Endothelial cell of umbilical vein (primary cell): ENCODE measurements at regions not wholly inside any gene's neighbourhood (a gene's known extent, or its start where the extent isn't known, plus 50 kb on each side); places are given as distances from the start of the nearest gene placed in this dataset.
A peak's percentile ranks its signal among the peaks of the same experiment; 100 is the strongest.

ENCODE experiments used
- BruUV-seq: library from RNA; stranded (reverse); fragments of 400-500 nt; replicated peaks from 2 replicates; lab custom pipeline; 2021; lab: Mats Ljungman, UMichigan
- CTCF ChIA-PET: fragments of 300-600, 350-600 bp; sonication (Branson Sonifier 250); formaldehyde crosslinking; loops from one replicate; lab custom pipeline; 2021; ENCODE audit warnings: antibody characterized with exemption, inconsistent platforms; lab: Charles Lee
- POLR2A ChIA-PET: fragments of 300-600, 350-600 bp; sonication (Branson Sonifier 250); formaldehyde crosslinking; loops from one replicate; lab custom pipeline; 2021; ENCODE audit warnings: antibody characterized with exemption, inconsistent platforms; lab: Charles Lee
- DNase-seq: peaks from one replicate; pipeline ENCODE4 v3.0.0-alpha.2; 2011; ENCODE audit warnings: low read depth, low spot score
- FAIRE-seq: peaks from 2 replicates; lab custom pipeline; 2011; peaks lifted over from hg19 to GRCh38; lab: Jason Lieb, UNC
- H2AFZ ChIP-seq: 2 replicates; pipeline ENCODE4 v1.6.0; 2012; ENCODE audit warnings: low read depth, low read length, control low read depth, inconsistent platforms
- H3K27ac ChIP-seq: 2 replicates; pipeline ENCODE4 v1.5.1; 2011; ENCODE audit warnings: low read depth, mild to moderate bottlenecking, control low read depth, low read length, moderate library complexity; ENCODE audit not compliant: insufficient read depth
- H3K27me3 ChIP-seq, 2 experiments: 2 replicates each; pipeline versions ENCODE4 v1.6.0 to v1.6.1; 2011; ENCODE audit warnings: low read length in 2 of 2, mixed read lengths in 1 of 2; ENCODE audit not compliant: control insufficient read depth in 2 of 2, insufficient read depth in 2 of 2
- H3K36me3 ChIP-seq, 2 experiments: 2 replicates in 1 of 2; 3 replicates in 1 of 2; pipeline ENCODE4 v1.5.1; 2011; ENCODE audit warnings: low read length in 2 of 2, mild to moderate bottlenecking in 1 of 2, moderate library complexity in 1 of 2; ENCODE audit not compliant: control insufficient read depth in 2 of 2, insufficient read depth in 2 of 2; ENCODE audit errors: extremely low read depth in 1 of 2
- H3K4me1 ChIP-seq: 3 replicates; pipeline ENCODE4 v1.5.1; 2011; ENCODE audit warnings: mild to moderate bottlenecking, low read length; ENCODE audit not compliant: control insufficient read depth, insufficient read depth; ENCODE audit errors: extremely low read depth
- H3K4me2 ChIP-seq: 2 replicates; pipeline ENCODE4 v1.6.1; 2011; ENCODE audit warnings: low read length, control low read depth, mixed read lengths; ENCODE audit not compliant: insufficient read depth
- H3K4me3 ChIP-seq, 3 experiments: fragments of 200-600 bp in 1 of 3; sonication (generic), shearing (Covaris generic) in 1 of 3; replicated peaks in 1 of 3; 2 replicates each; pipeline ENCODE4 v1.5.1; 2011 to 2016; ENCODE audit warnings: control low read depth in 3 of 3, low read length in 3 of 3, mild to moderate bottlenecking in 2 of 3, inconsistent platforms in 1 of 3, low read depth in 1 of 3, moderate library complexity in 1 of 3; ENCODE audit not compliant: insufficient read depth in 1 of 3
- H3K79me2 ChIP-seq: 2 replicates; pipeline ENCODE4 v1.6.0; 2012; ENCODE audit warnings: low read length, inconsistent platforms; ENCODE audit not compliant: control insufficient read depth, insufficient read depth
- H3K9ac ChIP-seq: replicated peaks from 2 replicates; pipeline ENCODE3; 2011; ENCODE audit warnings: low read length, control low read depth; ENCODE audit not compliant: insufficient read depth; ENCODE audit errors: extremely low read depth
- H3K9me1 ChIP-seq: replicated peaks from 3 replicates; pipeline ENCODE4 v1.6.0; 2011; ENCODE audit warnings: mild to moderate bottlenecking, low read length; ENCODE audit not compliant: control insufficient read depth, insufficient read depth; ENCODE audit errors: extremely low read depth
- H3K9me3 ChIP-seq: replicated peaks from 2 replicates; pipeline ENCODE4 v1.5.1; 2012; ENCODE audit warnings: low read length, inconsistent platforms; ENCODE audit not compliant: control insufficient read depth, insufficient read depth
- H4K20me1 ChIP-seq: replicated peaks from 2 replicates; pipeline ENCODE3; 2011; ENCODE audit warnings: mild to moderate bottlenecking, low read length; ENCODE audit not compliant: control insufficient read depth, insufficient read depth; ENCODE audit errors: extremely low read depth
- EZH2 ChIP-seq: IDR thresholded peaks from 2 replicates; pipeline ENCODE4 v1.6.1; 2012; ENCODE audit warnings: borderline replicate concordance, low read depth, mild to moderate bottlenecking, moderate library complexity, low read length, inconsistent platforms; ENCODE audit not compliant: severe bottlenecking
- FOS ChIP-seq: IDR thresholded peaks from 2 replicates; pipeline ENCODE4 v1.6.1; 2011; ENCODE audit warnings: mild to moderate bottlenecking, low read length, moderate library complexity, borderline replicate concordance; ENCODE audit not compliant: insufficient read depth
- GATA2 ChIP-seq: IDR thresholded peaks from 2 replicates; pipeline ENCODE4 v1.7.0; 2011; ENCODE audit warnings: low read depth, mild to moderate bottlenecking, moderate library complexity, mixed read lengths, low read length; ENCODE audit not compliant: insufficient read length, insufficient read depth
- JUN ChIP-seq: IDR thresholded peaks from 2 replicates; pipeline ENCODE4 v1.6.1; 2011; ENCODE audit warnings: borderline replicate concordance, low read depth; ENCODE audit not compliant: insufficient read length, insufficient read depth
- MYC ChIP-seq: IDR thresholded peaks from one replicate; pipeline ENCODE4 v1.6.1; 2011; ENCODE audit warnings: mild to moderate bottlenecking, low read depth, low read length
- POLR2A ChIP-seq: IDR thresholded peaks from 2 replicates; pipeline ENCODE4 v1.6.1; 2012; ENCODE audit warnings: low read depth, mild to moderate bottlenecking, control low read depth, low read length
- POLR2AphosphoS5 ChIP-seq: IDR thresholded peaks from 2 replicates; pipeline ENCODE4 v1.6.1; 2012; ENCODE audit warnings: low read depth, mild to moderate bottlenecking, control low read depth, low read length, moderate library complexity; ENCODE audit not compliant: insufficient read depth
- dilution Hi-C: fragments of 300-500 bp; cut with MboI; formaldehyde crosslinking; loops from one replicate; pipeline ENCODE4 v1.15.0; 2019; ENCODE audit warnings: low sequenced_read_pairs; ENCODE audit not compliant: extremely low pct_ligation_motif_present
- intact Hi-C: fragments of 100-400 bp; cut with micrococcal nuclease; formaldehyde crosslinking; loops from one replicate; pipeline ENCODE4 v1.10.0; 2022
- TF ChIP-seq, protein P1 (sequence below): IDR thresholded peaks from 2 replicates; pipeline ENCODE4 v1.6.1; 2011; ENCODE audit not compliant: insufficient read depth, insufficient read length
- TF ChIP-seq, protein P2 (sequence below), 2 donors: IDR thresholded peaks; 1 replicate in 1 of 2; 2 replicates in 1 of 2; pipeline ENCODE4 v1.5.1; 2011; ENCODE audit warnings: low read length in 2 of 2, mild to moderate bottlenecking in 2 of 2, moderate library complexity in 2 of 2, control low read depth in 1 of 2, inconsistent platforms in 1 of 2, low read depth in 1 of 2; ENCODE audit not compliant: insufficient read depth in 1 of 2; ENCODE audit errors: extremely low read depth in 1 of 2

DNA sequence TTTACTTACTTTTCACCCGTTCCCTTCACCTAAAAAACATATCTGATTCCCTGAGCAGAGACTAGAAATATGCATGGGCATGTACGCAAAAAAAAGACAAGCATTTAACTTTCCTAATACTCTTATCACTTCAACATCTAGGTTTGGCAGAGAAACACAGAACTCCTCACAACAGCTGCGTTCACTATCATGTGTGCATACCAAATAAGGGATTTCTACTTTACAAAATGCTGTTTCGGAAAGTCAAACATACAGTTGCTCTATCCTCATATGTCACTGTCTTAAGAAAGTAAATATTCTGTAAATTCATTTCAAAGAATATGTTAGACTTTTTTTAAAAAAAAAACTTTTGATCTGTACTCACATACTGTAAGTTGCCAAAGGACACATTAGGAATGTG, 65.1 kb upstream of the CBLB start:
- Histone ChIP-seq H3K4me3 (no peak overlapping the region), H3K27ac (no peak overlapping the region), H3K9me1 (no peaks in the 10 kb centered on the region), H2AFZ (no peak overlapping the region), H4K20me1 (no peaks in the 10 kb centered on the region), H3K79me2 (no peaks in the 10 kb centered on the region), H3K4me2 (no peak overlapping the region), H3K27me3 (no peaks in the 10 kb centered on the region), H3K9ac (no peak overlapping the region), H3K4me1 (peaks cover 5% of the 10 kb centered on the region), H3K9me3 (no peaks in the 10 kb centered on the region), H3K36me3 (no peaks in the 10 kb centered on the region)
- TF ChIP-seq, protein P1, sequence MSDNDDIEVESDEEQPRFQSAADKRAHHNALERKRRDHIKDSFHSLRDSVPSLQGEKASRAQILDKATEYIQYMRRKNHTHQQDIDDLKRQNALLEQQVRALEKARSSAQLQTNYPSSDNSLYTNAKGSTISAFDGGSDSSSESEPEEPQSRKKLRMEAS: no peak
- no peak for TF ChIP-seq POLR2AphosphoS5
- TF ChIP-seq JUN: no peak
- TF ChIP-seq EZH2: no peak
- intact Hi-C loops (no loop called here), dilution Hi-C loops (no loop called here)
- BruUV-seq: no TSS peak
- no peak for FAIRE-seq
- DNase-seq: no peak
- ChIA-PET CTCF (no interaction called here), POLR2A (no interaction called here)

DNA sequence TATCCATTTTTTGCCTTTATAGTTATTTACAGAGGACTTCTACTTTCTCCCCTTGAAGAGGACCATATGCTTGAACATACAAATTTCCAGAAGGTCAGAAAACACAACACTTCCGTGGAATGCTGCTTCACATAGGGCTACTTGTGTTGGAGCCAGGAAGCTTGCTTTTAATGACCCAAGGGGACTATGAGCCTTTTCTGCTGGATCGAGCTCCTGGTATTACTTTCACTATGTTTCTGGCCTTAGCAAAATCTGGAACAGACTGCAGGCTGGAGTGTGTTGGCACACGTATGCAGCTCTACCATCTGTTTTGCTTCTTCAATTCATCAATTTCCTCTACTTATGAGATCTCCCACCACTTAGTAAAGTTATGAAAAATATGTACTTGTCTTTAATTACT, 69.3 kb upstream of the CBLB start:
- dilution Hi-C loops: no loop called here

More for the DNA sequence above, 69.3 kb upstream of the CBLB start:
- Histone ChIP-seq H3K79me2 (no peaks in the 10 kb centered on the region), H3K27ac (no peak overlapping the region), H3K9me1 (no peaks in the 10 kb centered on the region), H2AFZ (peak overlapping the region; percentile 96), H3K9me3 (no peaks in the 10 kb centered on the region), H3K27me3 (no peaks in the 10 kb centered on the region), H3K4me1 (no peaks in the 10 kb centered on the region), H4K20me1 (no peaks in the 10 kb centered on the region), H3K4me3 (peak overlapping the region in 2 of 3 experiments; percentile 7 to 17), H3K4me2 (peak overlapping the region; percentile 72), H3K9ac (no peak overlapping the region), H3K36me3 (no peaks in the 10 kb centered on the region)
- FAIRE-seq (peak; percentile 38), DNase-seq (no peak)
- BruUV-seq: no TSS peak
- ChIA-PET POLR2A (no interaction called here), CTCF (interaction anchor here (0.7 to 1.4 kb wide), 4 partner anchors 15 to 110 kb away, joined by 3 to 4 read pairs (median 4); no protein-coding TSS in a partner anchor)
- intact Hi-C loops: no loop called here
- TF ChIP-seq FOS (no peak), POLR2AphosphoS5 (no peak), GATA2 (no peak), EZH2 (no peak), POLR2A (no peak), JUN (no peak), MYC (no peak)
- TF ChIP-seq, protein P2, sequence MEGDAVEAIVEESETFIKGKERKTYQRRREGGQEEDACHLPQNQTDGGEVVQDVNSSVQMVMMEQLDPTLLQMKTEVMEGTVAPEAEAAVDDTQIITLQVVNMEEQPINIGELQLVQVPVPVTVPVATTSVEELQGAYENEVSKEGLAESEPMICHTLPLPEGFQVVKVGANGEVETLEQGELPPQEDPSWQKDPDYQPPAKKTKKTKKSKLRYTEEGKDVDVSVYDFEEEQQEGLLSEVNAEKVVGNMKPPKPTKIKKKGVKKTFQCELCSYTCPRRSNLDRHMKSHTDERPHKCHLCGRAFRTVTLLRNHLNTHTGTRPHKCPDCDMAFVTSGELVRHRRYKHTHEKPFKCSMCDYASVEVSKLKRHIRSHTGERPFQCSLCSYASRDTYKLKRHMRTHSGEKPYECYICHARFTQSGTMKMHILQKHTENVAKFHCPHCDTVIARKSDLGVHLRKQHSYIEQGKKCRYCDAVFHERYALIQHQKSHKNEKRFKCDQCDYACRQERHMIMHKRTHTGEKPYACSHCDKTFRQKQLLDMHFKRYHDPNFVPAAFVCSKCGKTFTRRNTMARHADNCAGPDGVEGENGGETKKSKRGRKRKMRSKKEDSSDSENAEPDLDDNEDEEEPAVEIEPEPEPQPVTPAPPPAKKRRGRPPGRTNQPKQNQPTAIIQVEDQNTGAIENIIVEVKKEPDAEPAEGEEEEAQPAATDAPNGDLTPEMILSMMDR (IDR thresholded peaks at IDR 0.05; ENCODE audit: extremely low read depth in 1 of 2, insufficient read depth in 1 of 2, low read depth in 1 of 2, low read length in 2 of 2): no peak
- TF ChIP-seq, protein P1: no peak
